ENCODE measurements at regions not wholly inside any gene's neighbourhood (a gene's known extent, or its start where the extent isn't known, plus 50 kb on each side); places are given as distances from the start of the nearest gene placed in this dataset.
"Not testable (repeated sequence)": the region's sequence is repeated elsewhere in the genome, so short reads cannot be mapped to it uniquely, and the experiment has no call there.

- DNase-seq, result no peak
These were observed 210.1 kb upstream of the RND3 start for GRCh38 chr2:150697596-150697995.

GRCh38 chr2:150695451-150696135, 208.1 kb upstream of the RND3 start:
- DNase-seq, result no peak

- no peak for DNase-seq
These were observed 206.1 kb upstream of the RND3 start for GRCh38 chr2:150693556-150693955.

- no peak for DNase-seq
These were observed 203.4 kb upstream of the RND3 start for GRCh38 chr2:150690870-150691269.

GRCh38 chr2:150690261-150690660, 202.8 kb upstream of the RND3 start:
- DNase-seq, result no peak

GRCh38 chr2:150689590-150689989, 202.1 kb upstream of the RND3 start:
- DNase-seq, result no peak

GRCh38 chr2:150688016-150688415, 200.5 kb upstream of the RND3 start:
- DNase-seq, result no peak

GRCh38 chr2:150686391-150686790, 198.9 kb upstream of the RND3 start:
- DNase-seq, result no peak

GRCh38 chr2:150681120-150681804, 193.8 kb upstream of the RND3 start:
- DNase-seq, result no peak

GRCh38 chr2:150679456-150680120, 192.1 kb upstream of the RND3 start:
- DNase-seq, result no peak

- DNase-seq, result no peak
These were observed 190.1 kb upstream of the RND3 start for GRCh38 chr2:150677551-150677950.

- no peak for DNase-seq
These were observed 189.4 kb upstream of the RND3 start for GRCh38 chr2:150676747-150677383.

GRCh38 chr2:150675807-150676206, 188.3 kb upstream of the RND3 start:
- no peak for DNase-seq

GRCh38 chr2:150674283-150674682, 186.8 kb upstream of the RND3 start:
- DNase-seq, result no peak

- no peak for DNase-seq
These were observed 184.8 kb upstream of the RND3 start for GRCh38 chr2:150672311-150672710.

- no peak for DNase-seq
These were observed 182.0 kb upstream of the RND3 start for GRCh38 chr2:150669492-150669891.

GRCh38 chr2:150667039-150667438, 179.6 kb upstream of the RND3 start:
- DNase-seq, result not testable (repeated sequence)

- no peak for DNase-seq
These were observed 175.7 kb upstream of the RND3 start for GRCh38 chr2:150663143-150663542.

- no peak for DNase-seq
These were observed 168.5 kb upstream of the RND3 start for GRCh38 chr2:150656002-150656401.

GRCh38 chr2:150653351-150653750, 165.9 kb upstream of the RND3 start:
- DNase-seq, result no peak

- no peak for DNase-seq
These were observed 160.5 kb upstream of the RND3 start for GRCh38 chr2:150647943-150648342.

- DNase-seq, result no peak
These were observed 159.3 kb upstream of the RND3 start for GRCh38 chr2:150646746-150647145.

GRCh38 chr2:150644298-150645067, 157.0 kb upstream of the RND3 start:
- no peak for DNase-seq

All from NCI-H510A (cell line).